ENCODE measurements at regions not wholly inside any gene's neighbourhood (a gene's known extent, or its start where the extent isn't known, plus 50 kb on each side); places are given as distances from the start of the nearest gene placed in this dataset.

- TF ChIP-seq CTCF (IDR thresholded peaks at IDR 0.05; ENCODE audit: low read depth, low read length) (no peak), EZH2phosphoT487 (IDR thresholded peaks at IDR 0.05; ENCODE audit: low read depth) (no peak)
Measured at GRCh38 chr13:44785401-44785800, 203.9 kb downstream of the NUFIP1 start.
